HEK293T (cell line): ENCODE measurements at regions not wholly inside any gene's neighbourhood (a gene's known extent, or its start where the extent isn't known, plus 50 kb on each side); places are given as distances from the start of the nearest gene placed in this dataset.

Experiments
- CTBP1 ChIP-seq: fragments of 450-650 bp; IDR thresholded peaks from 2 replicates; pipeline ENCODE4 v1.6.1; 2016; ENCODE audit warnings: borderline replicate concordance
- ZNF384 ChIP-seq: fragments of 450-650 bp; IDR thresholded peaks from 2 replicates; pipeline ENCODE4 v1.6.1; 2016

DNA sequence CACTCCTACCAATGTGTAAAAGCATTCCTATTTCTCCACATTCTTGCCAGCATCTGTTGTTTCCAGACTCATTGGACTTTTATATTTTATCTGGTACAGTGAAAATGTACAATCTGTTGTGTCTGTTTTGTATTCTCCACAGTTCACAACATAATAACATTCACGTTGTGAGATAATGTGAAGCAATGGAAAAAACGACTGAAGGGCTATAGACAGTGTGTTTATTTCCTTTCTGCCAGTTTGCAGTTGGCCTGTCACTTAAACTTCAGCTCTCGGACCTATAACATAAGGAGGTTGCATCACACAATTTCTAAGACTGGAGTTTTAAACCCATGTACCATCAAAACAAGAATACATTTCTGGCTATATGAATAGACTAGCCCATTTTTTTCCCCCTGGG is 965.5 kb upstream of the ATXN8OS start:
- no peak for TF ChIP-seq CTBP1
- no peak for TF ChIP-seq ZNF384
